Renal cortex interstitium (tissue), 11 donors: ENCODE measurements at regions not wholly inside any gene's neighbourhood (a gene's known extent, or its start where the extent isn't known, plus 50 kb on each side); places are given as distances from the start of the nearest gene placed in this dataset.
"Not testable (repeated sequence)": the region's sequence is repeated elsewhere in the genome, so short reads cannot be mapped to it uniquely, and the experiment has no call there.

Experiments used
- DNase-seq, 11 donors: peaks; one replicate each; pipeline ENCODE4 v3.0.0-alpha.2; 2013; ENCODE audit warnings: low read depth in 9 of 11, low spot score in 4 of 11; ENCODE audit errors: extremely low read depth in 1 of 11

GRCh38 chr14:29982171-29982570 lies 54.5 kb upstream of the PRKD1 start:
- DNase-seq: no peak

- no peak for DNase-seq
These were observed 55.3 kb upstream of the PRKD1 start for GRCh38 chr14:29982993-29983392.

GRCh38 chr14:29990344-29990857 lies 62.8 kb upstream of the PRKD1 start:
- DNase-seq: not testable (repeated sequence)

- no peak for DNase-seq
These were observed 63.3 kb upstream of the PRKD1 start for GRCh38 chr14:29990993-29991392.

GRCh38 chr14:29993143-29993542 lies 65.5 kb upstream of the PRKD1 start:
- no peak for DNase-seq

GRCh38 chr14:29999013-29999539 lies 71.4 kb upstream of the PRKD1 start:
- DNase-seq: no peak

GRCh38 chr14:30002859-30003258 lies 75.2 kb upstream of the PRKD1 start:
- peak in 5 of 11 donors; percentile 2 to 25 (median 11) for DNase-seq

- peak; percentile 10 to 51 (median 29) for DNase-seq
These were observed 77.6 kb upstream of the PRKD1 start for GRCh38 chr14:30005114-30005808.

- no peak for DNase-seq
These were observed 79.0 kb upstream of the PRKD1 start for GRCh38 chr14:30006695-30007094.

- no peak for DNase-seq
These were observed 87.8 kb upstream of the PRKD1 start for GRCh38 chr14:30015489-30015888.

GRCh38 chr14:30016002-30016401 lies 88.4 kb upstream of the PRKD1 start:
- no peak for DNase-seq

- no peak for DNase-seq
These were observed 89.8 kb upstream of the PRKD1 start for GRCh38 chr14:30017370-30017993.

- no peak for DNase-seq
These were observed 92.6 kb upstream of the PRKD1 start for GRCh38 chr14:30020271-30020670.

GRCh38 chr14:30020687-30021086 lies 93.0 kb upstream of the PRKD1 start:
- no peak for DNase-seq

- not testable (repeated sequence) for DNase-seq
These were observed 95.7 kb upstream of the PRKD1 start for GRCh38 chr14:30023350-30023749.

GRCh38 chr14:30034152-30034551 lies 106.5 kb upstream of the PRKD1 start:
- DNase-seq: no peak

GRCh38 chr14:30035361-30035760 lies 107.7 kb upstream of the PRKD1 start:
- no peak for DNase-seq

GRCh38 chr14:30045720-30046119 lies 118.1 kb upstream of the PRKD1 start:
- DNase-seq: no peak

- no peak for DNase-seq
These were observed 125.5 kb upstream of the PRKD1 start for GRCh38 chr14:30053103-30053502.

- no peak for DNase-seq
These were observed 126.6 kb upstream of the PRKD1 start for GRCh38 chr14:30054201-30054600.
